HCT116 (cell line): ENCODE measurements at regions not wholly inside any gene's neighbourhood (a gene's known extent, or its start where the extent isn't known, plus 50 kb on each side); places are given as distances from the start of the nearest gene placed in this dataset.

ENCODE experiments used
- ATAC-seq: fragments of 200-7000 bp; cut with Tn5 transposase; 2 replicates; pipeline ENCODE4 v1.9.1; 2020; ENCODE audit warnings: mild to moderate bottlenecking, moderate library complexity
- BruUV-seq: library from RNA; stranded (reverse); fragments of 400-500 nt; replicated peaks from 2 replicates; lab custom pipeline; 2021; lab: Mats Ljungman, UMichigan
- CTCF ChIA-PET: fragments of 300-600 bp; sonication (Branson Sonifier 250); formaldehyde crosslinking; loops from one replicate; lab custom pipeline; 2021; ENCODE audit warnings: antibody characterized with exemption; lab: Charles Lee
- POLR2A ChIA-PET: fragments of 300-600, 350-600 bp; sonication (Branson Sonifier 250); formaldehyde crosslinking; loops from one replicate; lab custom pipeline; 2021; ENCODE audit warnings: antibody characterized with exemption; lab: Charles Lee
- RAD21 ChIA-PET, 2 experiments: fragments of 300-600 bp; sonication (Branson Sonifier 250); formaldehyde crosslinking; loops; one replicate each; lab custom pipeline; 2023; ENCODE audit warnings: low total read pairs in 2 of 2; ENCODE audit not compliant: uncharacterized antibody in 2 of 2, unreplicated experiment in 2 of 2, low non-redundant PET in 1 of 2; lab: Charles Lee
- DNase-seq: peaks from one replicate; pipeline ENCODE4 v3.0.0-alpha.2; 2010; ENCODE audit warnings: low read depth, low spot score
- H2AFZ ChIP-seq: fragments of 200-600 bp; shearing (Covaris generic), sonication (generic); 2 replicates; pipeline ENCODE4 v1.6.1; 2017; ENCODE audit warnings: low read depth, mixed run types, mixed read lengths, antibody characterized with exemption, low read length; ENCODE audit not compliant: poor library complexity, severe bottlenecking
- H3K27ac ChIP-seq: 2 replicates; pipeline ENCODE4 v1.5.1; 2012; ENCODE audit warnings: low read depth, low read length
- H3K27me3 ChIP-seq: fragments of 200-600 bp; sonication (generic); 2 replicates; pipeline ENCODE4 v1.6.1; 2016; ENCODE audit warnings: mixed run types, low read length, mixed read lengths; ENCODE audit not compliant: insufficient read depth
- H3K36me3 ChIP-seq, 2 experiments: fragments of 200-500 bp in 1 of 2; fragments of 200-600 bp in 1 of 2; sonication (Bioruptor generic) in 1 of 2; sonication (generic) in 1 of 2; 2 replicates each; pipeline versions ENCODE4 v1.5.1 to v1.6.1; 2014 to 2016; ENCODE audit warnings: low read length in 2 of 2, inconsistent platforms in 1 of 2, mixed read lengths in 1 of 2, mixed run types in 1 of 2; ENCODE audit not compliant: insufficient read depth in 2 of 2, control insufficient read depth in 1 of 2
- H3K4me1 ChIP-seq, 2 experiments: fragments of 200-600 bp in 1 of 2; sonication (generic) in 1 of 2; 2 replicates each; pipeline versions ENCODE4 v1.5.1 to v1.6.1; 2012 to 2017; ENCODE audit warnings: low read length in 2 of 2, inconsistent platforms in 1 of 2, mild to moderate bottlenecking in 1 of 2, mixed read lengths in 1 of 2, mixed run types in 1 of 2, moderate library complexity in 1 of 2; ENCODE audit not compliant: insufficient read depth in 2 of 2, control insufficient read depth in 1 of 2
- H3K4me2 ChIP-seq: fragments of 200-600 bp; sonication (generic); 2 replicates; pipeline ENCODE4 v1.6.1; 2017; ENCODE audit warnings: mixed run types, low read length, mixed read lengths
- H3K4me3 ChIP-seq, 2 experiments: fragments of 200-600 bp in 1 of 2; sonication (generic) in 1 of 2; replicated peaks in 1 of 2; 2 replicates each; pipeline ENCODE4 v1.5.1; 2011 to 2016; ENCODE audit warnings: low read length in 2 of 2, control low read depth in 1 of 2, low read depth in 1 of 2, mild to moderate bottlenecking in 1 of 2, mixed read lengths in 1 of 2, mixed run types in 1 of 2
- H3K79me2 ChIP-seq: fragments of 200-600 bp; sonication (generic); 2 replicates; pipeline ENCODE4 v1.6.1; 2017; ENCODE audit warnings: mild to moderate bottlenecking, mixed run types, low read length, moderate library complexity, mixed read lengths; ENCODE audit not compliant: insufficient read depth
- H3K9ac ChIP-seq: fragments of 200-600 bp; sonication (generic); 2 replicates; pipeline ENCODE4 v1.6.1; 2016; ENCODE audit warnings: low read length, mixed read lengths
- H3K9me2 ChIP-seq: fragments of 200-600 bp; sonication (generic), shearing (Covaris generic); 2 replicates; pipeline ENCODE4 v1.6.1; 2017; ENCODE audit warnings: mixed run types, mild to moderate bottlenecking, moderate library complexity; ENCODE audit not compliant: insufficient read depth
- H3K9me3 ChIP-seq, 2 experiments: fragments of 200-500 bp in 1 of 2; fragments of 200-600 bp in 1 of 2; sonication (Bioruptor generic) in 1 of 2; sonication (generic) in 1 of 2; 2 replicates each; pipeline ENCODE4 v1.6.1; 2014 to 2017; ENCODE audit warnings: low read length in 2 of 2, mixed read lengths in 2 of 2, inconsistent platforms in 1 of 2, low read depth in 1 of 2, mild to moderate bottlenecking in 1 of 2, mixed run types in 1 of 2, moderate library complexity in 1 of 2; ENCODE audit not compliant: control insufficient read depth in 1 of 2, insufficient read depth in 1 of 2
- H4K20me1 ChIP-seq: fragments of 200-600 bp; sonication (generic), shearing (Covaris generic); 2 replicates; pipeline ENCODE4 v1.6.1; 2017; ENCODE audit warnings: mixed run types, mild to moderate bottlenecking, moderate library complexity; ENCODE audit not compliant: insufficient read depth
- CBX3 ChIP-seq: IDR thresholded peaks from 2 replicates; pipeline ENCODE4 v1.6.1; 2012; ENCODE audit warnings: low read depth
- CEBPB ChIP-seq: IDR thresholded peaks from 2 replicates; pipeline ENCODE4 v1.6.1; 2012; ENCODE audit warnings: low read depth
- ELF1 ChIP-seq: IDR thresholded peaks from 2 replicates; pipeline ENCODE4 v1.6.1; 2012; ENCODE audit warnings: low read depth, borderline replicate concordance
- EZH2 ChIP-seq: fragments of 200-600 bp; sonication (generic); IDR thresholded peaks from 2 replicates; pipeline ENCODE4 v1.6.1; 2017; ENCODE audit warnings: antibody characterized with exemption, mixed run types
- EZH2phosphoT487 ChIP-seq: fragments of 200-600 bp; IDR thresholded peaks from 2 replicates; pipeline ENCODE4 v1.6.1; 2018; ENCODE audit warnings: antibody characterized with exemption, borderline replicate concordance
- FOSL1 ChIP-seq: IDR thresholded peaks from 2 replicates; pipeline ENCODE4 v1.6.1; 2012; ENCODE audit warnings: low read depth
- RAD21 ChIP-seq: IDR thresholded peaks from 2 replicates; pipeline ENCODE4 v1.6.1; 2012; ENCODE audit warnings: low read depth, mild to moderate bottlenecking
- SIN3A ChIP-seq: IDR thresholded peaks from 2 replicates; pipeline ENCODE4 v1.6.1; 2012; ENCODE audit warnings: low read depth
- SP1 ChIP-seq: IDR thresholded peaks from 2 replicates; pipeline ENCODE4 v1.6.1; 2012; ENCODE audit warnings: low read depth
- SRF ChIP-seq: IDR thresholded peaks from 2 replicates; pipeline ENCODE4 v1.6.1; 2012; ENCODE audit warnings: low read depth
- TCF7L2 ChIP-seq: IDR thresholded peaks from 2 replicates; pipeline ENCODE4 v1.7.0; 2011; ENCODE audit warnings: borderline replicate concordance, inconsistent platforms; ENCODE audit not compliant: insufficient read depth, insufficient read length; ENCODE audit errors: extremely low read depth
- YY1 ChIP-seq: IDR thresholded peaks from 2 replicates; pipeline ENCODE4 v1.6.1; 2011; ENCODE audit warnings: low read length, low read depth, moderate library complexity, mild to moderate bottlenecking; ENCODE audit not compliant: insufficient replicate concordance; ENCODE audit errors: extremely low read depth
- ZNF274 ChIP-seq: fragments of 200-500 bp; sonication (Bioruptor generic); IDR thresholded peaks from 2 replicates; pipeline ENCODE4 v1.6.1; 2014; ENCODE audit warnings: mild to moderate bottlenecking, low read depth, low read length, inconsistent platforms
- intact Hi-C: fragments of 100-400 bp; cut with micrococcal nuclease; formaldehyde crosslinking; loops from 2 replicates; pipeline ENCODE4 v1.10.0; 2022
- TF ChIP-seq, protein P1 (sequence below): IDR thresholded peaks from 2 replicates; pipeline ENCODE4 v1.6.1; 2012
- TF ChIP-seq, protein P2 (sequence below): IDR thresholded peaks from 2 replicates; pipeline ENCODE4 v1.6.1; 2012; ENCODE audit warnings: low read depth
- TF ChIP-seq, protein P3 (sequence below): IDR thresholded peaks from 2 replicates; pipeline ENCODE4 v1.6.1; 2011; ENCODE audit warnings: mild to moderate bottlenecking, low read length, moderate library complexity; ENCODE audit not compliant: insufficient replicate concordance; ENCODE audit errors: extremely low read depth
- TF ChIP-seq, protein P4 (sequence below): IDR thresholded peaks from 2 replicates; pipeline ENCODE4 v1.6.1; 2012

DNA sequence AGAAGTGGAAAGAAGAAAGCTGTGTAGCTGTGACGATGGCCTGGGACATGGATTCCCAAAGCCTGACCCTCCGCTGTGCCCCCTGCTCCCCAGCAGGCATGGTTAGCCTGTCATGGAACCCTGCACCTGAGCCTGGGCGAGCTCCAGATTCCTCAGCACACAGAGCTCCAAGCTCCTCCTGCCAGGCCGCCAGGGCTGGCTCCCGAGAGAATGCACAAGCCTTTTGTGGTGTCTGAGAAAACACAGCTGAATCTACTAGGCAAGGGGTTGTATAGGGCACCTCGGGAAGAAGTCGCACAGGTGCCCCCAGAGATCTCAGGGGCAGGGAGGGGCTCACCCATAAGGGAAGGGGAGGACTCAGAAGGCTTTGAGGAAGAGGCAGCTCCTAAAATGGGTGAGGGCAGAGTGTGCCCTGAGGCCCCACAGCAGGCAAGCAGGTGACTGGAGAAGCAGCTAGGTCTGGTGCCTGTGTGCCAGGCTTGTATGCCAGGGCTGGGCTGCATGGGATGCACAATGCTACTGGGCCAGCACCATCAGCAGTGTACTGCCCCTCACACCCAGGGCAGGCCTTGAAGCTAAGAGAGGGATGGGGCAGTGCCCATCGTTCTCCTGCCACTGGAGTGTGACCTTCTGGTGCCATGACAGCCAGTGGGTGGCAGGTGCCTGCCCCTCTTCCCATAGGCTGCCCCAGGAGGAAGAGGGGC, 64.3 kb upstream of the CD93 start (continued):
- TF ChIP-seq, protein P1, sequence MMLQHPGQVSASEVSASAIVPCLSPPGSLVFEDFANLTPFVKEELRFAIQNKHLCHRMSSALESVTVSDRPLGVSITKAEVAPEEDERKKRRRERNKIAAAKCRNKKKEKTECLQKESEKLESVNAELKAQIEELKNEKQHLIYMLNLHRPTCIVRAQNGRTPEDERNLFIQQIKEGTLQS = no peak
- TF ChIP-seq SIN3A = no peak
- no peak for TF ChIP-seq ELF1
- TF ChIP-seq CEBPB = no peak
- no peak for TF ChIP-seq YY1
- no peak for TF ChIP-seq SP1

DNA sequence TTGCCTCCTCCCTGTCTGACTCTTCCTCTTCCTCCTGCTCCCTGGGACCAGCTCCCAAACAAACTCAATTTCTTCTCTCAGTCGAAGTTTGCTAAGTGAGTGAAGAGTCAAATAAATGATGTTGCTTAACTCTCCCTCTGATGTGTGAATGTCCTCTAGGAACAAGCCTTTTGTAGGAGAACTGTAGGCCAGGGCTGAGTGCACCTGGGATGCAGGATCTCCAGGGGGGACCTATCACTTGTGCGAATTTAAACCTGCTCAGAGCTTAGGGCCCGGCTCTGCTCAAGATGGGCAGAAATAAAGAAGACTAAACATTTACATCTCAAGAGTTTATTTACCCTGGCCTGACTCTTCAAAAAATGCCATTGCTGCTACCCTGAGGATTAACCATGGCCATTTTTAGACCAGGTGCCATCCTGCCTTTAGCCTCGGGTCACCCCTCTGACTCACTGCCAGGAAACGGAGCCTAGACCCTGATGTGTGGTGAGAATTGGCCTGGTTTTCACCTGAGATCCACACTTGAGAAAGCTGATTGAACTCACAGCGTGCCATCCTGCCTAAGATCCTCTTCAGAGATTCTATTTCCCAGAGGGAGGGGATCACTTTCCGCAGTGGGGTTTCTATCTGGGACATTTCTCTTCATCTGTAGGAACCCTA, 63.6 kb upstream of the CD93 start:
- intact Hi-C loops = loop anchor here (10.0 kb wide), 2 partner anchors 205 to 775 kb away; partner anchors contain the start of gene NXT1
- ChIA-PET RAD21 (no interaction called here), POLR2A (no interaction called here), CTCF (no interaction called here)
- H3K36me3 ChIP-seq = no peaks in the 10 kb centered on the region
- peaks cover 18 to 79% of the 10 kb centered on the region in 2 experiments for H3K4me1 ChIP-seq
- ATAC-seq (no peak), DNase-seq (no peak)
- H3K27me3 ChIP-seq = no peaks in the 10 kb centered on the region
- BruUV-seq = no TSS peak
- peak overlapping the region; percentile 21; the same call in 1 of the 2 replicates for H3K4me2 ChIP-seq
- H3K4me3 ChIP-seq = no peak overlapping the region
- no peak overlapping the region for H2AFZ ChIP-seq
- H3K27ac ChIP-seq = no peak overlapping the region
- no peaks in the 10 kb centered on the region for H3K79me2 ChIP-seq
- no peak overlapping the region for H3K9ac ChIP-seq
- no peaks in the 10 kb centered on the region for H3K9me3 ChIP-seq
- no peaks in the 10 kb centered on the region for H4K20me1 ChIP-seq
- no peaks in the 10 kb centered on the region for H3K9me2 ChIP-seq
- no peak for TF ChIP-seq EZH2
- TF ChIP-seq TCF7L2 = no peak
- TF ChIP-seq SRF = no peak
- no peak for TF ChIP-seq RAD21
- no peak for TF ChIP-seq ELF1
- TF ChIP-seq EZH2phosphoT487 = no peak
- TF ChIP-seq, protein P2, sequence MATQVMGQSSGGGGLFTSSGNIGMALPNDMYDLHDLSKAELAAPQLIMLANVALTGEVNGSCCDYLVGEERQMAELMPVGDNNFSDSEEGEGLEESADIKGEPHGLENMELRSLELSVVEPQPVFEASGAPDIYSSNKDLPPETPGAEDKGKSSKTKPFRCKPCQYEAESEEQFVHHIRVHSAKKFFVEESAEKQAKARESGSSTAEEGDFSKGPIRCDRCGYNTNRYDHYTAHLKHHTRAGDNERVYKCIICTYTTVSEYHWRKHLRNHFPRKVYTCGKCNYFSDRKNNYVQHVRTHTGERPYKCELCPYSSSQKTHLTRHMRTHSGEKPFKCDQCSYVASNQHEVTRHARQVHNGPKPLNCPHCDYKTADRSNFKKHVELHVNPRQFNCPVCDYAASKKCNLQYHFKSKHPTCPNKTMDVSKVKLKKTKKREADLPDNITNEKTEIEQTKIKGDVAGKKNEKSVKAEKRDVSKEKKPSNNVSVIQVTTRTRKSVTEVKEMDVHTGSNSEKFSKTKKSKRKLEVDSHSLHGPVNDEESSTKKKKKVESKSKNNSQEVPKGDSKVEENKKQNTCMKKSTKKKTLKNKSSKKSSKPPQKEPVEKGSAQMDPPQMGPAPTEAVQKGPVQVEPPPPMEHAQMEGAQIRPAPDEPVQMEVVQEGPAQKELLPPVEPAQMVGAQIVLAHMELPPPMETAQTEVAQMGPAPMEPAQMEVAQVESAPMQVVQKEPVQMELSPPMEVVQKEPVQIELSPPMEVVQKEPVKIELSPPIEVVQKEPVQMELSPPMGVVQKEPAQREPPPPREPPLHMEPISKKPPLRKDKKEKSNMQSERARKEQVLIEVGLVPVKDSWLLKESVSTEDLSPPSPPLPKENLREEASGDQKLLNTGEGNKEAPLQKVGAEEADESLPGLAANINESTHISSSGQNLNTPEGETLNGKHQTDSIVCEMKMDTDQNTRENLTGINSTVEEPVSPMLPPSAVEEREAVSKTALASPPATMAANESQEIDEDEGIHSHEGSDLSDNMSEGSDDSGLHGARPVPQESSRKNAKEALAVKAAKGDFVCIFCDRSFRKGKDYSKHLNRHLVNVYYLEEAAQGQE = no peak
- no peak for TF ChIP-seq FOSL1
- no peak for TF ChIP-seq CBX3
- no peak for TF ChIP-seq ZNF274
- TF ChIP-seq, protein P3, sequence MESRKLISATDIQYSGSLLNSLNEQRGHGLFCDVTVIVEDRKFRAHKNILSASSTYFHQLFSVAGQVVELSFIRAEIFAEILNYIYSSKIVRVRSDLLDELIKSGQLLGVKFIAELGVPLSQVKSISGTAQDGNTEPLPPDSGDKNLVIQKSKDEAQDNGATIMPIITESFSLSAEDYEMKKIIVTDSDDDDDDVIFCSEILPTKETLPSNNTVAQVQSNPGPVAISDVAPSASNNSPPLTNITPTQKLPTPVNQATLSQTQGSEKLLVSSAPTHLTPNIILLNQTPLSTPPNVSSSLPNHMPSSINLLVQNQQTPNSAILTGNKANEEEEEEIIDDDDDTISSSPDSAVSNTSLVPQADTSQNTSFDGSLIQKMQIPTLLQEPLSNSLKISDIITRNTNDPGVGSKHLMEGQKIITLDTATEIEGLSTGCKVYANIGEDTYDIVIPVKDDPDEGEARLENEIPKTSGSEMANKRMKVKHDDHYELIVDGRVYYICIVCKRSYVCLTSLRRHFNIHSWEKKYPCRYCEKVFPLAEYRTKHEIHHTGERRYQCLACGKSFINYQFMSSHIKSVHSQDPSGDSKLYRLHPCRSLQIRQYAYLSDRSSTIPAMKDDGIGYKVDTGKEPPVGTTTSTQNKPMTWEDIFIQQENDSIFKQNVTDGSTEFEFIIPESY = no peak
- no peak for TF ChIP-seq CEBPB
- TF ChIP-seq, protein P4, sequence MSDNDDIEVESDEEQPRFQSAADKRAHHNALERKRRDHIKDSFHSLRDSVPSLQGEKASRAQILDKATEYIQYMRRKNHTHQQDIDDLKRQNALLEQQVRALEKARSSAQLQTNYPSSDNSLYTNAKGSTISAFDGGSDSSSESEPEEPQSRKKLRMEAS = no peak
